GM12878 (cell line): ENCODE measurements at regions not wholly inside any gene's neighbourhood (a gene's known extent, or its start where the extent isn't known, plus 50 kb on each side); places are given as distances from the start of the nearest gene placed in this dataset.

Experiments
- ATAC-seq: fragments of 200-7000 bp; cut with Tn5 transposase; 3 replicates; pipeline ENCODE4 v1.9.1; 2020; ENCODE audit warnings: mild to moderate bottlenecking, moderate library complexity
- BruUV-seq: library from RNA; stranded (reverse); fragments of 400-500 nt; replicated peaks from 2 replicates; lab custom pipeline; 2021; lab: Mats Ljungman, UMichigan
- CTCF ChIA-PET: fragments of 300-600 bp; sonication (Branson Sonifier 250); formaldehyde crosslinking; extraction: SDS; loops from one replicate; lab custom pipeline; 2021; ENCODE audit warnings: inconsistent platforms; lab: Yijun Ruan, JAX
- POLR2A ChIA-PET: fragments of 350-600 bp; formaldehyde crosslinking; extraction: SDS; loops from one replicate; lab custom pipeline; 2021; ENCODE audit warnings: inconsistent platforms; lab: Charles Lee
- RAD21 ChIA-PET: fragments of 300-600 bp; sonication (Branson Sonifier 250); formaldehyde crosslinking; loops from one replicate; lab custom pipeline; 2023; ENCODE audit warnings: antibody characterized with exemption; ENCODE audit not compliant: unreplicated experiment; lab: Charles Lee
- SMC1A ChIA-PET: fragments of 300-600 bp; sonication (Branson Sonifier 250); formaldehyde crosslinking; loops from one replicate; lab custom pipeline; 2023; ENCODE audit not compliant: unreplicated experiment, uncharacterized antibody; lab: Charles Lee
- DNase-seq: peaks from one replicate; pipeline ENCODE4 v3.0.0-alpha.2; 2011; ENCODE audit warnings: low read depth, low spot score
- FAIRE-seq: peaks from 3 replicates; lab custom pipeline; 2011; peaks lifted over from hg19 to GRCh38; lab: Jason Lieb, UNC
- H2AFZ ChIP-seq: 2 replicates; pipeline ENCODE4 v1.6.0; 2011; ENCODE audit warnings: low read depth, low read length, control low read depth; ENCODE audit not compliant: control insufficient read depth
- H3K27ac ChIP-seq: 2 replicates; pipeline ENCODE4 v1.5.1; 2011; ENCODE audit warnings: control low read depth; ENCODE audit not compliant: control insufficient read depth, insufficient read depth
- H3K27me3 ChIP-seq, 2 experiments: replicated peaks in 1 of 2; 2 replicates each; pipeline versions ENCODE4 v1.6.0 to v1.6.1; 2011; ENCODE audit warnings: low read length in 1 of 2; ENCODE audit not compliant: control insufficient read depth in 2 of 2, insufficient read depth in 2 of 2
- H3K36me3 ChIP-seq, 2 experiments: 2 replicates each; pipeline ENCODE4 v1.5.1; 2011; ENCODE audit warnings: low read length in 1 of 2; ENCODE audit not compliant: control insufficient read depth in 2 of 2, insufficient read depth in 2 of 2
- H3K4me1 ChIP-seq: 2 replicates; pipeline ENCODE4 v1.6.1; 2011; ENCODE audit warnings: mild to moderate bottlenecking, low read length, moderate library complexity, mixed read lengths; ENCODE audit not compliant: control insufficient read depth, insufficient read depth
- H3K4me2 ChIP-seq: 2 replicates; pipeline ENCODE4 v1.6.0; 2011; ENCODE audit warnings: control low read depth; ENCODE audit not compliant: control insufficient read depth, insufficient read depth
- H3K4me3 ChIP-seq: fragments of 200-600 bp; sonication (generic); 2 replicates; pipeline ENCODE4 v1.5.1; 2016
- H3K79me2 ChIP-seq: 2 replicates; pipeline ENCODE4 v1.6.0; 2011; ENCODE audit warnings: low read length; ENCODE audit not compliant: control insufficient read depth, insufficient read depth
- H3K9ac ChIP-seq: 2 replicates; pipeline ENCODE4 v1.8.0; 2011; ENCODE audit warnings: low read length, control low read depth, mixed read lengths; ENCODE audit not compliant: control insufficient read depth, insufficient read depth
- H3K9me3 ChIP-seq: replicated peaks from 3 replicates; pipeline ENCODE4 v1.5.1; 2011; ENCODE audit warnings: mild to moderate bottlenecking, low read length; ENCODE audit not compliant: control insufficient read depth, insufficient read depth
- H4K20me1 ChIP-seq: 2 replicates; pipeline ENCODE4 v1.6.0; 2011; ENCODE audit not compliant: control insufficient read depth, insufficient read depth
- JUND ChIP-seq: IDR thresholded peaks from 2 replicates; pipeline ENCODE4 v1.6.1; 2012; ENCODE audit warnings: low read depth, mild to moderate bottlenecking, low read length, improper control_type of control experiment, moderate library complexity
- NKRF ChIP-seq: fragments of 450-650 bp; conservative IDR thresholded peaks from 2 replicates; pipeline ENCODE4 v1.6.1; 2017; ENCODE audit warnings: mild to moderate bottlenecking, moderate library complexity
- POU2F2 ChIP-seq: IDR thresholded peaks from 3 replicates; pipeline ENCODE4 v1.6.1; 2011; ENCODE audit warnings: low read depth, mild to moderate bottlenecking, low read length, borderline replicate concordance
- RAD21 ChIP-seq: IDR thresholded peaks from 2 replicates; pipeline ENCODE4 v1.6.1; 2011; ENCODE audit warnings: mild to moderate bottlenecking, low read depth, low read length, moderate library complexity; ENCODE audit not compliant: insufficient read depth
- SREBF2 ChIP-seq: IDR thresholded peaks from 2 replicates; pipeline ENCODE4 v1.6.1; 2012; ENCODE audit warnings: mild to moderate bottlenecking, low read length
- TAF1 ChIP-seq: IDR thresholded peaks from 2 replicates; pipeline ENCODE4 v1.6.1; 2011; ENCODE audit warnings: mild to moderate bottlenecking, low read depth, low read length, borderline replicate concordance
- TCF3 ChIP-seq: IDR thresholded peaks from 2 replicates; pipeline ENCODE4 v1.6.1; 2012; ENCODE audit warnings: low read depth, mild to moderate bottlenecking, low read length, borderline replicate concordance; ENCODE audit not compliant: insufficient read depth
- ZBTB4 ChIP-seq: fragments of 450-650 bp; formaldehyde crosslinking; IDR thresholded peaks from 2 replicates; pipeline ENCODE4 v1.4.0; 2022; ENCODE audit warnings: mild to moderate bottlenecking, moderate library complexity
- WGBS: methylation state at CpG from one replicate; pipeline ENCODE4 v1.1.6; 2016; ENCODE audit warnings: low lambda C conversion rate; ENCODE audit not compliant: insufficient replicate concordance, insufficient coverage; ENCODE audit errors: missing lambda C conversion rate; 5-methylcytosine and 5-hydroxymethylcytosine counted together
- in situ Hi-C: fragments of 300-500 bp; cut with MboI; formaldehyde crosslinking; loops from 9 replicates; pipeline ENCODE4 v1.14.3; 2018; ENCODE audit warnings: mixed read lengths
- intact Hi-C: fragments of 100-400 bp; cut with micrococcal nuclease; formaldehyde crosslinking; loops from one replicate; pipeline ENCODE4 v1.14.2; 2022; ENCODE audit not compliant: unreplicated experiment
- TF ChIP-seq, protein P1 (sequence below): fragments of 450-650 bp; formaldehyde crosslinking; IDR thresholded peaks from 2 replicates; pipeline ENCODE4 v1.4.0; 2020; ENCODE audit warnings: mild to moderate bottlenecking, moderate library complexity
- TF ChIP-seq, protein P2 (sequence below): IDR thresholded peaks from 2 replicates; pipeline ENCODE4 v1.6.1; 2011; ENCODE audit warnings: borderline replicate concordance, low read depth, mild to moderate bottlenecking, moderate library complexity, mixed read lengths, low read length; ENCODE audit not compliant: insufficient read depth; ENCODE audit errors: extremely low read length

- Histone ChIP-seq H3K4me2 (no peak overlapping the region), H3K36me3 (no peaks in the 10 kb centered on the region), H3K9ac (no peak overlapping the region), H3K4me3 (no peak overlapping the region), H3K79me2 (no peaks in the 10 kb centered on the region), H2AFZ (no peak overlapping the region), H3K9me3 (no peaks in the 10 kb centered on the region), H3K27me3 (no peaks in the 10 kb centered on the region), H3K4me1 (no peaks in the 10 kb centered on the region), H4K20me1 (no peaks in the 10 kb centered on the region), H3K27ac (no peak overlapping the region)
- 13% methylated on average over 9 of the region's 9 CpGs for WGBS
- ATAC-seq (no peak), DNase-seq (no peak), FAIRE-seq (no peak)
- SMC1A ChIA-PET, result interaction anchor here (1.0 to 4.6 kb wide), 5 partner anchors 152 to 323 kb away, joined by 3 to 37 read pairs (median 9); no protein-coding TSS in a partner anchor
- intact Hi-C loops, result no loop called here
- in situ Hi-C loops, result loop anchor here (5.0 kb wide), 1 partner anchor 211 kb away; the partner anchor contains the start of gene TNFRSF21
- POLR2A ChIA-PET, result no interaction called here
- RAD21 ChIA-PET, result interaction anchor here (0.9 to 3.4 kb wide), 5 partner anchors 130 to 215 kb away, joined by 3 to 14 read pairs (median 6); partner anchors contain the start of gene TNFRSF21
- CTCF ChIA-PET, result interaction anchor here (1.0 to 10.1 kb wide), 10 partner anchors 10 to 221 kb away, joined by 3 to 122 read pairs (median 4); partner anchors contain the start of gene TNFRSF21
- BruUV-seq, result no TSS peak
- TF ChIP-seq, protein P1, sequence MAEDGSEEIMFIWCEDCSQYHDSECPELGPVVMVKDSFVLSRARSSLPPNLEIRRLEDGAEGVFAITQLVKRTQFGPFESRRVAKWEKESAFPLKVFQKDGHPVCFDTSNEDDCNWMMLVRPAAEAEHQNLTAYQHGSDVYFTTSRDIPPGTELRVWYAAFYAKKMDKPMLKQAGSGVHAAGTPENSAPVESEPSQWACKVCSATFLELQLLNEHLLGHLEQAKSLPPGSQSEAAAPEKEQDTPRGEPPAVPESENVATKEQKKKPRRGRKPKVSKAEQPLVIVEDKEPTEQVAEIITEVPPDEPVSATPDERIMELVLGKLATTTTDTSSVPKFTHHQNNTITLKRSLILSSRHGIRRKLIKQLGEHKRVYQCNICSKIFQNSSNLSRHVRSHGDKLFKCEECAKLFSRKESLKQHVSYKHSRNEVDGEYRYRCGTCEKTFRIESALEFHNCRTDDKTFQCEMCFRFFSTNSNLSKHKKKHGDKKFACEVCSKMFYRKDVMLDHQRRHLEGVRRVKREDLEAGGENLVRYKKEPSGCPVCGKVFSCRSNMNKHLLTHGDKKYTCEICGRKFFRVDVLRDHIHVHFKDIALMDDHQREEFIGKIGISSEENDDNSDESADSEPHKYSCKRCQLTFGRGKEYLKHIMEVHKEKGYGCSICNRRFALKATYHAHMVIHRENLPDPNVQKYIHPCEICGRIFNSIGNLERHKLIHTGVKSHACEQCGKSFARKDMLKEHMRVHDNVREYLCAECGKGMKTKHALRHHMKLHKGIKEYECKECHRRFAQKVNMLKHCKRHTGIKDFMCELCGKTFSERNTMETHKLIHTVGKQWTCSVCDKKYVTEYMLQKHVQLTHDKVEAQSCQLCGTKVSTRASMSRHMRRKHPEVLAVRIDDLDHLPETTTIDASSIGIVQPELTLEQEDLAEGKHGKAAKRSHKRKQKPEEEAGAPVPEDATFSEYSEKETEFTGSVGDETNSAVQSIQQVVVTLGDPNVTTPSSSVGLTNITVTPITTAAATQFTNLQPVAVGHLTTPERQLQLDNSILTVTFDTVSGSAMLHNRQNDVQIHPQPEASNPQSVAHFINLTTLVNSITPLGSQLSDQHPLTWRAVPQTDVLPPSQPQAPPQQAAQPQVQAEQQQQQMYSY (CRISPR knock-in tag), result no peak
- TF ChIP-seq TAF1 (no peak), POU2F2 (no peak), TCF3 (no peak), NKRF (no peak), RAD21 (no peak), ZBTB4 (CRISPR knock-in tag) (no peak), SREBF2 (no peak), JUND (no peak)
- TF ChIP-seq, protein P2, sequence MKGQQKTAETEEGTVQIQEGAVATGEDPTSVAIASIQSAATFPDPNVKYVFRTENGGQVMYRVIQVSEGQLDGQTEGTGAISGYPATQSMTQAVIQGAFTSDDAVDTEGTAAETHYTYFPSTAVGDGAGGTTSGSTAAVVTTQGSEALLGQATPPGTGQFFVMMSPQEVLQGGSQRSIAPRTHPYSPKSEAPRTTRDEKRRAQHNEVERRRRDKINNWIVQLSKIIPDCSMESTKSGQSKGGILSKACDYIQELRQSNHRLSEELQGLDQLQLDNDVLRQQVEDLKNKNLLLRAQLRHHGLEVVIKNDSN, result no peak
Measured at GRCh38 chr6:47096211-47096895, 54.2 kb upstream of the ADGRF1 start.
